Right lobe of liver (tissue), 6 donors: ENCODE measurements at regions not wholly inside any gene's neighbourhood (a gene's known extent, or its start where the extent isn't known, plus 50 kb on each side); places are given as distances from the start of the nearest gene placed in this dataset.

ENCODE experiments used
- ATAC-seq, 4 donors: fragments of 200-7000 bp; cut with Tn5 transposase; one replicate each; pipeline ENCODE4 v1.9.1; 2020; ENCODE audit warnings: mild to moderate bottlenecking in 4 of 4, moderate library complexity in 4 of 4
- DNase-seq, 3 donors: peaks; one replicate each; pipeline ENCODE4 v3.0.0-alpha.2; 2020
- H3K27ac ChIP-seq, 3 donors: fragments of 200-600 bp; one replicate each; pipeline ENCODE4 v1.8.0; 2022
- H3K27me3 ChIP-seq, 2 donors: fragments of 200-600 bp; one replicate each; pipeline ENCODE4 v1.8.0; 2022
- H3K36me3 ChIP-seq, 4 donors: fragments of 200-600 bp; sonication (generic) in 1 of 4; one replicate each; pipeline versions ENCODE4 v1.5.1 to v1.8.0; 2017 to 2022; ENCODE audit warnings: control low read depth in 1 of 4
- H3K4me1 ChIP-seq, 4 donors: fragments of 200-600 bp; sonication (generic) in 1 of 4; one replicate each; pipeline versions ENCODE4 v1.5.1 to v1.8.0; 2017 to 2022; ENCODE audit warnings: control low read depth in 1 of 4
- H3K4me3 ChIP-seq, 3 donors: fragments of 200-600 bp; one replicate each; pipeline ENCODE4 v1.8.0; 2022
- H3K9me3 ChIP-seq, 4 donors: fragments of 200-600 bp; sonication (generic) in 1 of 4; one replicate each; pipeline versions ENCODE4 v1.5.1 to v1.8.0; 2017 to 2022; ENCODE audit warnings: control low read depth in 1 of 4
- CTCF ChIP-seq, 4 donors: fragments of 200-600 bp in 3 of 4; fragments of 450-650 bp in 1 of 4; IDR thresholded peaks; one replicate each; pipeline versions ENCODE4 v1.5.1 to v1.8.0; 2016 to 2022; ENCODE audit warnings: antibody characterized with exemption in 4 of 4, mild to moderate bottlenecking in 2 of 4
- POLR2A ChIP-seq: fragments of 450-650 bp; IDR thresholded peaks from one replicate; pipeline ENCODE4 v1.6.1; 2017; ENCODE audit warnings: antibody characterized with exemption, mild to moderate bottlenecking
- WGBS: methylation state at CpG from one replicate; pipeline ENCODE4 v1.1.6; 2018; ENCODE audit warnings: low coverage, low lambda C conversion rate; ENCODE audit not compliant: insufficient coverage; ENCODE audit errors: missing lambda C conversion rate; 5-methylcytosine and 5-hydroxymethylcytosine counted together
- intact Hi-C, 2 donors: fragments of 100-400 bp; cut with DNase I; formaldehyde crosslinking; loops; one replicate each; pipeline versions ENCODE4 v1.11.2 to v1.14.1; 2022
- donor health status: DM: no; HTN: yes; CAD: no.
- donor health status: DM: no; HTN: no; CAD: no.
- donor health status: DM: no; HTN: no; CAD: no.
- donor health status: DM: no; HTN: yes; CAD: no.
- donor health status: DM: no; HTN: yes; CAD: no.

GRCh38 chr4:15235135-15235534 lies 192.7 kb upstream of the C1QTNF7 start:
- no peak overlapping the region for H3K4me3 ChIP-seq
- intact Hi-C loops: loop anchor here (5.0 to 10.0 kb wide), 2 partner anchors 220 to 222 kb away; no protein-coding TSS in a partner anchor
- H3K4me1 ChIP-seq: no peaks in the 10 kb centered on the region
- 58% methylated on average over 2 of the region's 2 CpGs for WGBS
- no peaks in the 10 kb centered on the region for H3K9me3 ChIP-seq
- no peak for ATAC-seq
- no peak for DNase-seq
- H3K27me3 ChIP-seq: no peaks in the 10 kb centered on the region
- TF ChIP-seq POLR2A (no peak), CTCF (IDR thresholded peaks at IDR 0.05) (no peak)
- H3K36me3 ChIP-seq: no peaks in the 10 kb centered on the region
- no peak overlapping the region for H3K27ac ChIP-seq

GRCh38 chr4:15237648-15238230 lies 190.1 kb upstream of the C1QTNF7 start:
- ATAC-seq: no peak

GRCh38 chr4:15238720-15239119 lies 189.1 kb upstream of the C1QTNF7 start:
- WGBS: 11% methylated on average over 3 of the region's 3 CpGs
- peak; percentile 83 to 93 (median 88) for ATAC-seq
- Histone ChIP-seq H3K27ac (no peak overlapping the region), H3K4me1 (no peaks in the 10 kb centered on the region), H3K4me3 (no peak overlapping the region), H3K36me3 (no peaks in the 10 kb centered on the region), H3K27me3 (no peaks in the 10 kb centered on the region), H3K9me3 (no peaks in the 10 kb centered on the region)
- intact Hi-C loops: loop anchor here (5.0 to 10.0 kb wide), 2 partner anchors 216 to 219 kb away; no protein-coding TSS in a partner anchor
- TF ChIP-seq CTCF (IDR thresholded peaks at IDR 0.05) (peak; percentile 48 to 64 (median 57)), POLR2A (no peak)
- DNase-seq: no peak

More at GRCh38 chr4:15237648-15238230, 190.1 kb upstream of the C1QTNF7 start:
- DNase-seq: no peak
- Histone ChIP-seq H3K27ac (no peak overlapping the region), H3K4me3 (no peak overlapping the region), H3K4me1 (no peaks in the 10 kb centered on the region), H3K27me3 (no peaks in the 10 kb centered on the region), H3K9me3 (no peaks in the 10 kb centered on the region), H3K36me3 (no peaks in the 10 kb centered on the region)
- WGBS: 33% methylated on average over 1 of the region's 3 CpGs
- no peak for TF ChIP-seq POLR2A
- TF ChIP-seq CTCF (IDR thresholded peaks at IDR 0.05): no peak
- intact Hi-C loops: loop anchor here (5.0 to 10.0 kb wide), 2 partner anchors 217 to 220 kb away; no protein-coding TSS in a partner anchor

- intact Hi-C loops: loop anchor here (5.0 to 10.0 kb wide), 2 partner anchors 215 to 217 kb away; no protein-coding TSS in a partner anchor
- 63% methylated on average over 4 of the region's 4 CpGs for WGBS
- Histone ChIP-seq H3K27ac (no peak overlapping the region), H3K36me3 (no peaks in the 10 kb centered on the region), H3K4me1 (no peaks in the 10 kb centered on the region), H3K9me3 (no peaks in the 10 kb centered on the region), H3K27me3 (no peaks in the 10 kb centered on the region), H3K4me3 (no peak overlapping the region)
- ATAC-seq (peak in 1 of 4 donors; percentile 26), DNase-seq (no peak)
- no peak for TF ChIP-seq POLR2A
- no peak for TF ChIP-seq CTCF (IDR thresholded peaks at IDR 0.05)
These were observed 188.0 kb upstream of the C1QTNF7 start for GRCh38 chr4:15239866-15240265.
